ENCODE measurements at regions not wholly inside any gene's neighbourhood (a gene's known extent, or its start where the extent isn't known, plus 50 kb on each side); places are given as distances from the start of the nearest gene placed in this dataset.

GRCh38 chr15:99502661-99503060 is 63.1 kb upstream of the MEF2A start:
- Histone ChIP-seq H3K27me3 (ENCODE audit: insufficient read depth, poor library complexity, severe bottlenecking) (peaks cover 3% of the 10 kb centered on the region), H3K4me3 (replicated peaks; ENCODE audit: insufficient read depth, low read length) (no peak overlapping the region), H3K27ac (replicated peaks) (no peak overlapping the region)
- DNase-seq (ENCODE audit: low read depth in 1 of 2, low spot score in 1 of 2), result no peak
- TF ChIP-seq POLR2AphosphoS5 (IDR thresholded peaks at IDR 0.05; ENCODE audit: low read depth) (no peak), SPI1 (IDR thresholded peaks at IDR 0.05; ENCODE audit: borderline replicate concordance, low read depth) (no peak), GABPA (IDR thresholded peaks at IDR 0.05; ENCODE audit: low read depth) (no peak)
- TF ChIP-seq, protein P1, sequence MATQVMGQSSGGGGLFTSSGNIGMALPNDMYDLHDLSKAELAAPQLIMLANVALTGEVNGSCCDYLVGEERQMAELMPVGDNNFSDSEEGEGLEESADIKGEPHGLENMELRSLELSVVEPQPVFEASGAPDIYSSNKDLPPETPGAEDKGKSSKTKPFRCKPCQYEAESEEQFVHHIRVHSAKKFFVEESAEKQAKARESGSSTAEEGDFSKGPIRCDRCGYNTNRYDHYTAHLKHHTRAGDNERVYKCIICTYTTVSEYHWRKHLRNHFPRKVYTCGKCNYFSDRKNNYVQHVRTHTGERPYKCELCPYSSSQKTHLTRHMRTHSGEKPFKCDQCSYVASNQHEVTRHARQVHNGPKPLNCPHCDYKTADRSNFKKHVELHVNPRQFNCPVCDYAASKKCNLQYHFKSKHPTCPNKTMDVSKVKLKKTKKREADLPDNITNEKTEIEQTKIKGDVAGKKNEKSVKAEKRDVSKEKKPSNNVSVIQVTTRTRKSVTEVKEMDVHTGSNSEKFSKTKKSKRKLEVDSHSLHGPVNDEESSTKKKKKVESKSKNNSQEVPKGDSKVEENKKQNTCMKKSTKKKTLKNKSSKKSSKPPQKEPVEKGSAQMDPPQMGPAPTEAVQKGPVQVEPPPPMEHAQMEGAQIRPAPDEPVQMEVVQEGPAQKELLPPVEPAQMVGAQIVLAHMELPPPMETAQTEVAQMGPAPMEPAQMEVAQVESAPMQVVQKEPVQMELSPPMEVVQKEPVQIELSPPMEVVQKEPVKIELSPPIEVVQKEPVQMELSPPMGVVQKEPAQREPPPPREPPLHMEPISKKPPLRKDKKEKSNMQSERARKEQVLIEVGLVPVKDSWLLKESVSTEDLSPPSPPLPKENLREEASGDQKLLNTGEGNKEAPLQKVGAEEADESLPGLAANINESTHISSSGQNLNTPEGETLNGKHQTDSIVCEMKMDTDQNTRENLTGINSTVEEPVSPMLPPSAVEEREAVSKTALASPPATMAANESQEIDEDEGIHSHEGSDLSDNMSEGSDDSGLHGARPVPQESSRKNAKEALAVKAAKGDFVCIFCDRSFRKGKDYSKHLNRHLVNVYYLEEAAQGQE (IDR thresholded peaks at IDR 0.05; ENCODE audit: insufficient replicate concordance, low read depth), result no peak
- TF ChIP-seq, protein P2, sequence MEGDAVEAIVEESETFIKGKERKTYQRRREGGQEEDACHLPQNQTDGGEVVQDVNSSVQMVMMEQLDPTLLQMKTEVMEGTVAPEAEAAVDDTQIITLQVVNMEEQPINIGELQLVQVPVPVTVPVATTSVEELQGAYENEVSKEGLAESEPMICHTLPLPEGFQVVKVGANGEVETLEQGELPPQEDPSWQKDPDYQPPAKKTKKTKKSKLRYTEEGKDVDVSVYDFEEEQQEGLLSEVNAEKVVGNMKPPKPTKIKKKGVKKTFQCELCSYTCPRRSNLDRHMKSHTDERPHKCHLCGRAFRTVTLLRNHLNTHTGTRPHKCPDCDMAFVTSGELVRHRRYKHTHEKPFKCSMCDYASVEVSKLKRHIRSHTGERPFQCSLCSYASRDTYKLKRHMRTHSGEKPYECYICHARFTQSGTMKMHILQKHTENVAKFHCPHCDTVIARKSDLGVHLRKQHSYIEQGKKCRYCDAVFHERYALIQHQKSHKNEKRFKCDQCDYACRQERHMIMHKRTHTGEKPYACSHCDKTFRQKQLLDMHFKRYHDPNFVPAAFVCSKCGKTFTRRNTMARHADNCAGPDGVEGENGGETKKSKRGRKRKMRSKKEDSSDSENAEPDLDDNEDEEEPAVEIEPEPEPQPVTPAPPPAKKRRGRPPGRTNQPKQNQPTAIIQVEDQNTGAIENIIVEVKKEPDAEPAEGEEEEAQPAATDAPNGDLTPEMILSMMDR (IDR thresholded peaks at IDR 0.05; ENCODE audit: insufficient read depth, low read length), result no peak

DNA sequence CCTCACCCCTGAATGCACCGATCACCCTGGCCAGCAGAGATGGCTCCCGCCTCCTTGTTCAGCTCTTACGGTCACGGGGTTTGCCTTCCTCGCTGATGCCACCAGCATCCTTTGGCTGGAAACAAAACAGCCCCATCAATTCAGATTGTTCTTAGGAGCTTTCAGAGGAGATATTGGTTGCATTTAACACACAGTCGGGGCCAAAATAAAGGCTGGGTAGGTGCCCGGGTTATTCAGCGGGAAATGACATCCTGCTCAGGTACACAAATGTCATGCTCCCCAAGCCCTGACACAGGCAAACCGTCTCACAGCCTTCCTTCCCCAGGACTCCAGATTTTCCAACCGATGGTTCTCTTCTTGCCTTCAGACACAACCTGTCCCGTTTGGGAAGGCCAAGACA is 62.4 kb upstream of the MEF2A start:
- Histone ChIP-seq H3K27me3 (ENCODE audit: insufficient read depth, poor library complexity, severe bottlenecking) (peaks cover 3% of the 10 kb centered on the region), H3K27ac (replicated peaks) (no peak overlapping the region), H3K4me3 (replicated peaks; ENCODE audit: insufficient read depth, low read length) (no peak overlapping the region)
- TF ChIP-seq SPI1 (IDR thresholded peaks at IDR 0.05; ENCODE audit: borderline replicate concordance, low read depth), result no peak
- TF ChIP-seq, protein P1 (IDR thresholded peaks at IDR 0.05; ENCODE audit: insufficient replicate concordance, low read depth), result no peak
- TF ChIP-seq, protein P2 (IDR thresholded peaks at IDR 0.05; ENCODE audit: insufficient read depth, low read length), result no peak
- no peak for TF ChIP-seq GABPA (IDR thresholded peaks at IDR 0.05; ENCODE audit: low read depth)
- no peak for TF ChIP-seq POLR2AphosphoS5 (IDR thresholded peaks at IDR 0.05; ENCODE audit: low read depth)
- no peak for DNase-seq (ENCODE audit: low read depth in 1 of 2, low spot score in 1 of 2)

DNA sequence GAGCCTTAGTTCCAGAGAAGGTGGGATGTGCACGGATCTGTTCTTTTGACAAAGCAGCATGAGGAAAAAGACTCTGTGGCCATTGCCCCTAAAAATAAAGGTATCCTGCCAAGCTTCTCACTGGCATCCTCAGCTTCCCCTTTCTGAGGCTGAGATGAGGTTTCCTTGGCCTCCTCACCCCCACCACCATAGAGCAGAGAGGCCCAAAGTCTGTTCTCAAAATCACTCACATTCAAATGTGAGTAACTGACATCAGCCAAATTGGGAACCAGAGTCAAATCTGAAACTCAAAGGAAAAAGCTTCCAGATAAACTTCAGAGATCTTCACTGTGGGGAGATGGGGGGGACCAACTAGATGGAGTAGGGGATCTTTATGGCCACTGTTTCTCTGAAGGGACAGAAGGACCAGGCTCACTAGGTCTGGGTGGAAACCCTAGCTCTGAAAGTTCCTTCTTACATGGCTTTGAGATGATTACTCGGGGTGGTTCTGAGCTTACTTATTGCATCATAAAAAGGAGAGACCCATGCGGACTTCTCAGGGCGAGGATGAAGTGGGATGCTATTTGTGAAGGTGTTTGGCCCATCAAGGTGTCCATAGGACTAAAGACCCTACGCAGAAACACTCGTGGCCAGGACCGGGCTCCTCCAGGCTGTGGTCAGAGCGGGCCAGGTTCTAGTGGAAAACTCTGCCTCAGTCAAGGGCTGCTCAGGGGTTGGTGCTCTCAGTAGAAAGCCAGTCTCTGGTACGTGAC is 61.5 kb upstream of the MEF2A start:
- Histone ChIP-seq H3K27me3 (ENCODE audit: insufficient read depth, poor library complexity, severe bottlenecking) (peaks cover 3% of the 10 kb centered on the region), H3K27ac (replicated peaks) (no peak overlapping the region)

More for the DNA sequence above, 61.5 kb upstream of the MEF2A start:
- no peak overlapping the region for H3K4me3 ChIP-seq (replicated peaks; ENCODE audit: insufficient read depth, low read length)
- peak in 1 of 2 experiments; percentile 33 for DNase-seq (ENCODE audit: low read depth in 1 of 2, low spot score in 1 of 2)
- no peak for TF ChIP-seq GABPA (IDR thresholded peaks at IDR 0.05; ENCODE audit: low read depth)
- TF ChIP-seq, protein P1 (IDR thresholded peaks at IDR 0.05; ENCODE audit: insufficient replicate concordance, low read depth), result no peak

Data from HL-60 (cell line).